A549 (cell line): ENCODE measurements at regions not wholly inside any gene's neighbourhood (a gene's known extent, or its start where the extent isn't known, plus 50 kb on each side); places are given as distances from the start of the nearest gene placed in this dataset.
A peak's percentile ranks its signal among the peaks of the same experiment; 100 is the strongest.

Experiments used
- ATAC-seq, 2 experiments: fragments of 200-7000 bp in 1 of 2; fragments of >200 bp in 1 of 2; cut with Nextera tagmentation in 1 of 2; cut with Tn5 transposase in 1 of 2; 3 replicates each; pipeline versions ENCODE4 v1.8.0 to v1.9.1; 2018 to 2020; ENCODE audit warnings: mild to moderate bottlenecking in 1 of 2, moderate library complexity in 1 of 2
- CTCF ChIA-PET: fragments of 300-600 bp; sonication (Branson Sonifier 250); formaldehyde crosslinking; extraction: SDS; loops from one replicate; lab custom pipeline; 2021; ENCODE audit warnings: antibody characterized with exemption, inconsistent platforms; lab: Yijun Ruan, JAX
- POLR2A ChIA-PET: fragments of 350-600 bp; formaldehyde crosslinking; extraction: SDS; loops from one replicate; lab custom pipeline; 2021; ENCODE audit warnings: antibody characterized with exemption, inconsistent platforms; lab: Yijun Ruan, JAX
- DNase-seq, 2 experiments: peaks; one replicate each; pipeline versions ENCODE4 v3.0.0 to v3.0.0-alpha.2; 2011 to 2016; ENCODE audit warnings: low read depth in 1 of 2, low spot score in 1 of 2
- FAIRE-seq: peaks from 2 replicates; lab custom pipeline; 2011; peaks lifted over from hg19 to GRCh38; lab: Jason Lieb, UNC
- H3K27ac ChIP-seq, 2 experiments: fragments of >200 bp; sonication (Bioruptor Twin); formaldehyde crosslinking; 3 replicates each; pipeline ENCODE4 v1.5.1; 2016 to 2017
- H3K4me1 ChIP-seq: fragments of >200 bp; sonication (Bioruptor Twin); formaldehyde crosslinking; 3 replicates; pipeline ENCODE4 v1.6.1; 2016
- H3K4me2 ChIP-seq: fragments of >200 bp; sonication (Bioruptor Twin); formaldehyde crosslinking; 3 replicates; pipeline ENCODE4 v1.6.1; 2016
- H3K4me3 ChIP-seq: fragments of >200 bp; sonication (Bioruptor Twin); formaldehyde crosslinking; 3 replicates; pipeline ENCODE4 v1.5.1; 2016
- H3K9me3 ChIP-seq: fragments of >200 bp; sonication (Bioruptor Twin); formaldehyde crosslinking; 3 replicates; pipeline ENCODE4 v1.6.1; 2016
- CBX2 ChIP-seq: fragments of 200-600 bp; sonication (generic); IDR thresholded peaks from 2 replicates; pipeline ENCODE4 v1.6.1; 2016; ENCODE audit warnings: low read depth, mild to moderate bottlenecking, borderline replicate concordance
- CBX8 ChIP-seq: fragments of 200-600 bp; sonication (generic); IDR thresholded peaks from 2 replicates; pipeline ENCODE4 v1.6.1; 2016
- CEBPB ChIP-seq, 2 experiments: fragments of >200 bp in 1 of 2; sonication (Bioruptor Twin) in 1 of 2; formaldehyde crosslinking in 1 of 2; IDR thresholded peaks; 2 replicates each; pipeline ENCODE4 v1.6.1; 2012 to 2016
- CHD2 ChIP-seq: fragments of 150-350 bp; IDR thresholded peaks from 2 replicates; pipeline ENCODE4 v1.6.1; 2014; ENCODE audit warnings: low read length; ENCODE audit not compliant: partially characterized antibody
- CHD4 ChIP-seq: fragments of 200-600 bp; sonication (generic); IDR thresholded peaks from 2 replicates; pipeline ENCODE4 v1.6.1; 2016; ENCODE audit warnings: antibody characterized with exemption, mild to moderate bottlenecking, borderline replicate concordance
- E2F6 ChIP-seq: IDR thresholded peaks from 2 replicates; pipeline ENCODE4 v1.6.1; 2012; ENCODE audit warnings: low read depth, borderline replicate concordance
- EHMT2 ChIP-seq: fragments of 200-600 bp; sonication (generic); IDR thresholded peaks from 2 replicates; pipeline ENCODE4 v1.6.1; 2016; ENCODE audit warnings: antibody characterized with exemption, low read depth, mild to moderate bottlenecking, moderate library complexity
- ESRRA ChIP-seq: fragments of 150-350 bp; IDR thresholded peaks from 2 replicates; pipeline ENCODE4 v1.6.1; 2014; ENCODE audit warnings: mild to moderate bottlenecking, low read length, borderline replicate concordance
- FOSB ChIP-seq: fragments of 250-450 bp; sonication (Bioruptor Pico); IDR thresholded peaks from 2 replicates; pipeline ENCODE4 v1.5.0; 2020; ENCODE audit warnings: mild to moderate bottlenecking, moderate library complexity
- HDAC2 ChIP-seq: fragments of 200-600 bp; sonication (generic); IDR thresholded peaks from 2 replicates; pipeline ENCODE4 v1.6.1; 2016
- HEYL ChIP-seq: fragments of 250-450 bp; sonication (Bioruptor Pico); IDR thresholded peaks from 2 replicates; pipeline ENCODE4 v1.8.0; 2021; ENCODE audit warnings: mild to moderate bottlenecking, moderate library complexity
- HMGXB4 ChIP-seq: fragments of 250-450 bp; sonication (Bioruptor Pico); IDR thresholded peaks from 2 replicates; pipeline ENCODE4 v1.5.0; 2021; ENCODE audit warnings: mild to moderate bottlenecking, moderate library complexity, borderline replicate concordance
- HOXA7 ChIP-seq: fragments of 250-450 bp; sonication (Bioruptor Pico); IDR thresholded peaks from 2 replicates; pipeline ENCODE4 v1.5.0; 2020; ENCODE audit warnings: mild to moderate bottlenecking, moderate library complexity
- HOXB13 ChIP-seq: fragments of 250-450 bp; sonication (Bioruptor Pico); IDR thresholded peaks from 2 replicates; pipeline ENCODE4 v1.5.0; 2020; ENCODE audit warnings: low read depth, mild to moderate bottlenecking, moderate library complexity
- KDM5A ChIP-seq: fragments of 200-600 bp; sonication (generic); IDR thresholded peaks from 2 replicates; pipeline ENCODE4 v1.6.1; 2016; ENCODE audit warnings: antibody characterized with exemption, mild to moderate bottlenecking
- MAFK ChIP-seq: fragments of 450-650 bp; IDR thresholded peaks from 2 replicates; pipeline ENCODE4 v1.6.1; 2014; ENCODE audit not compliant: partially characterized antibody
- MAZ ChIP-seq: fragments of 150-350 bp; IDR thresholded peaks from 2 replicates; pipeline ENCODE4 v1.6.1; 2014; ENCODE audit warnings: antibody characterized with exemption, low read depth, low read length, borderline replicate concordance
- POLR2AphosphoS2 ChIP-seq: conservative IDR thresholded peaks from 2 replicates; pipeline ENCODE4 v1.6.1; 2012; ENCODE audit warnings: low read length, improper control_type of control experiment, inconsistent platforms
- RARB ChIP-seq: fragments of 250-450 bp; sonication (Bioruptor Pico); IDR thresholded peaks from 2 replicates; pipeline ENCODE4 v1.8.0; 2021; ENCODE audit warnings: mild to moderate bottlenecking, moderate library complexity
- REST ChIP-seq: fragments of 200-600 bp; sonication (generic); IDR thresholded peaks from 2 replicates; pipeline ENCODE4 v1.6.1; 2016; ENCODE audit warnings: antibody characterized with exemption, mild to moderate bottlenecking, moderate library complexity
- RNF2 ChIP-seq: fragments of 200-600 bp; sonication (generic); IDR thresholded peaks from 2 replicates; pipeline ENCODE4 v1.6.1; 2016; ENCODE audit warnings: low read depth, mild to moderate bottlenecking, antibody characterized with exemption, moderate library complexity, borderline replicate concordance
- SREBF2 ChIP-seq: fragments of 450-650 bp; IDR thresholded peaks from 2 replicates; pipeline ENCODE4 v1.6.1; 2014; ENCODE audit warnings: mild to moderate bottlenecking, moderate library complexity
- TP53 ChIP-seq: fragments of 250-450 bp; sonication (Bioruptor Pico); IDR thresholded peaks from 2 replicates; pipeline ENCODE4 v1.5.0; 2021; ENCODE audit warnings: mild to moderate bottlenecking, moderate library complexity
- ZSCAN20 ChIP-seq: fragments of 250-450 bp; sonication (Bioruptor Pico); IDR thresholded peaks from 2 replicates; pipeline ENCODE4 v1.8.0; 2022; ENCODE audit warnings: mild to moderate bottlenecking, moderate library complexity
- WGBS: methylation state at CpG from one replicate; pipeline ENCODE4 v1.1.6; 2017; ENCODE audit errors: missing lambda C conversion rate; 5-methylcytosine and 5-hydroxymethylcytosine counted together

GRCh38 chr7:130913639-130914553 lies 179.9 kb upstream of the KLF14 start:
- no peak for DNase-seq
- Histone ChIP-seq H3K4me1 (peaks cover 63% of the 10 kb centered on the region), H3K9me3 (no peaks in the 10 kb centered on the region), H3K4me3 (peak overlapping the region; percentile 62), H3K4me2 (peak overlapping the region; percentile 96), H3K27ac (peak overlapping the region; percentile 85 to 93)
- no peak for ATAC-seq
- no peak for FAIRE-seq
- whole genome bisulfite sequencing = 3% methylated on average over 12 of the region's 12 CpGs
- peak; percentile 76 for TF ChIP-seq HOXA7 (CRISPR knock-in tag)
- no peak for TF ChIP-seq ESRRA
- no peak for TF ChIP-seq EHMT2
- TF ChIP-seq ZSCAN20 (CRISPR knock-in tag) = no peak
- ChIA-PET CTCF (interaction anchor here (0.6 to 1.8 kb wide), 10 partner anchors 10 to 68 kb away, joined by 3 to 9 read pairs (median 6); no protein-coding TSS in a partner anchor), POLR2A (interaction anchor here (0.6 to 4.5 kb wide), 16 partner anchors 9 to 46 kb away, joined by 3 to 52 read pairs (median 6); no protein-coding TSS in a partner anchor)

- DNase-seq = no peak
- peak overlapping the region; percentile 62; the same call in 2 of the 3 replicates for H3K4me3 ChIP-seq
- no peak for ATAC-seq
- TF ChIP-seq HEYL (no peak), CBX2 (no peak), TP53 (CRISPR knock-in tag) (no peak), MAZ (no peak), POLR2AphosphoS2 (peak; percentile 73; the same call in 1 of the 2 replicates), SREBF2 (no peak), CEBPB (IDR thresholded peaks at IDR 0.05) (no peak), FOSB (0 out of 2 replicates have a peak, but pooled peaks have one; percentile 3), RARB (CRISPR knock-in tag) (no peak), CHD4 (no peak), KDM5A (no peak), ESRRA (no peak)
- peak overlapping the region; percentile 96 for H3K4me2 ChIP-seq
- no peak for FAIRE-seq
- peak overlapping the region; percentile 85 to 93 for H3K27ac ChIP-seq
- no peaks in the 10 kb centered on the region for H3K9me3 ChIP-seq
- CTCF ChIA-PET = interaction anchor here (0.6 to 1.8 kb wide), 6 partner anchors 11 to 93 kb away, joined by 3 to 9 read pairs (median 5); no protein-coding TSS in a partner anchor
- 56% methylated on average over 10 of the region's 10 CpGs for WGBS
- peaks cover 63% of the 10 kb centered on the region for H3K4me1 ChIP-seq
- POLR2A ChIA-PET = interaction anchor here (0.7 to 4.2 kb wide), 6 partner anchors 11 to 39 kb away, joined by 3 to 52 read pairs (median 7); no protein-coding TSS in a partner anchor
These were observed 180.7 kb upstream of the KLF14 start for GRCh38 chr7:130914554-130915294.

GRCh38 chr7:130917669-130918128 lies 183.7 kb upstream of the KLF14 start:
- Histone ChIP-seq H3K4me1 (peaks cover 92% of the 10 kb centered on the region), H3K4me3 (peak overlapping the region; percentile 18; the same call in 1 of the 3 replicates), H3K27ac (peak overlapping the region; percentile 85 to 93), H3K9me3 (no peaks in the 10 kb centered on the region), H3K4me2 (peak overlapping the region; percentile 96)
- POLR2A ChIA-PET = no interaction called here
- 2% methylated on average over 5 of the region's 5 CpGs for WGBS
- DNase-seq (peak in 1 of 2 experiments; percentile 64), ATAC-seq (peak in 1 of 2 experiments; percentile 2; a peak in 1 of 6 replicates), FAIRE-seq (no peak)
- CTCF ChIA-PET = interaction anchor here (1.2 to 2.0 kb wide), 4 partner anchors 11 to 90 kb away, joined by 4 to 7 read pairs (median 4); no protein-coding TSS in a partner anchor
- no peak for TF ChIP-seq REST
- peak; percentile 19; the same call in 1 of the 2 replicates for TF ChIP-seq HOXB13 (CRISPR knock-in tag)
- no peak for TF ChIP-seq CBX8
- TF ChIP-seq SREBF2 = no peak
- TF ChIP-seq MAFK = peak; percentile 70
- TF ChIP-seq HMGXB4 (CRISPR knock-in tag) = no peak
- TF ChIP-seq CHD2 = no peak
- no peak for TF ChIP-seq E2F6
- no peak for TF ChIP-seq HDAC2
- TF ChIP-seq CBX2 = no peak
- TF ChIP-seq EHMT2 = no peak
- no peak for TF ChIP-seq CHD4
- TF ChIP-seq RNF2 = no peak
